ENCODE measurements at regions not wholly inside any gene's neighbourhood (a gene's known extent, or its start where the extent isn't known, plus 50 kb on each side); places are given as distances from the start of the nearest gene placed in this dataset.

DNA sequence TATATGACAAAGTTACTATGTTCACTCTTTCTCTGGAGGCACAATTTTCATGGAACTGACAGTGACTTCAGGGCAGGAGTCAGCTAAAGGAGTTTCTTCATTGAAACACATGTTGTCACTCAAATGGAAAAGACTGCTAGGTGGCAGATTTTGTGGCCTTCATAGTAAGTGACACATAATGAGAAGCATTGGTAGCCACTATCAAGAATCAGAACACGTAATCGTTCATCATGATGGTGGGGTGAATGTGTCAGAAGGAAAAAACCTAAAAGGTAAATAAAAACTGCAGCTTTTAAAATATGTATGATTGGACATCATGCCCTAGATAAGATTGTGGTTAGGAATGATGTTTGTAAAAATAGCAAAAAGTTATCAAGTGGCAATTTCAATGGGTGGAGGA, 1491.0 kb downstream of the SI start:
- no peak overlapping the region for H3K4me2 ChIP-seq (ENCODE audit: low read length)
- H3K9ac ChIP-seq (ENCODE audit: low read length), result no peak overlapping the region
- no peaks in the 10 kb centered on the region for H3K36me3 ChIP-seq (ENCODE audit: insufficient read depth, low read length)
- no peaks in the 10 kb centered on the region for H3K9me3 ChIP-seq (ENCODE audit: low read length)
- H4K20me1 ChIP-seq (ENCODE audit: insufficient read depth, low read length), result no peaks in the 10 kb centered on the region
- H3K4me1 ChIP-seq (ENCODE audit: insufficient read depth, low read length, severe bottlenecking), result no peaks in the 10 kb centered on the region
- no peaks in the 10 kb centered on the region; the same call in 1 of the 2 replicates for H3K9me2 ChIP-seq (ENCODE audit: low read depth, low read length)
- H3K79me2 ChIP-seq (ENCODE audit: insufficient read depth, low read length), result no peaks in the 10 kb centered on the region
- H3K27me3 ChIP-seq (ENCODE audit: insufficient read depth, low read length), result no peaks in the 10 kb centered on the region
- H3F3A ChIP-seq (ENCODE audit: insufficient read depth, low read length), result no peaks in the 10 kb centered on the region
- H2AFZ ChIP-seq (ENCODE audit: low read length), result no peak overlapping the region
- no peak overlapping the region for H3K4me3 ChIP-seq (ENCODE audit: low read depth, low read length, poor library complexity, severe bottlenecking)
- no peak overlapping the region for H3K27ac ChIP-seq (ENCODE audit: low read depth, low read length, poor library complexity, severe bottlenecking)
- no peak for TF ChIP-seq EZH2 (IDR thresholded peaks at IDR 0.05; ENCODE audit: borderline replicate concordance, low read length)
- TF ChIP-seq, protein P1, sequence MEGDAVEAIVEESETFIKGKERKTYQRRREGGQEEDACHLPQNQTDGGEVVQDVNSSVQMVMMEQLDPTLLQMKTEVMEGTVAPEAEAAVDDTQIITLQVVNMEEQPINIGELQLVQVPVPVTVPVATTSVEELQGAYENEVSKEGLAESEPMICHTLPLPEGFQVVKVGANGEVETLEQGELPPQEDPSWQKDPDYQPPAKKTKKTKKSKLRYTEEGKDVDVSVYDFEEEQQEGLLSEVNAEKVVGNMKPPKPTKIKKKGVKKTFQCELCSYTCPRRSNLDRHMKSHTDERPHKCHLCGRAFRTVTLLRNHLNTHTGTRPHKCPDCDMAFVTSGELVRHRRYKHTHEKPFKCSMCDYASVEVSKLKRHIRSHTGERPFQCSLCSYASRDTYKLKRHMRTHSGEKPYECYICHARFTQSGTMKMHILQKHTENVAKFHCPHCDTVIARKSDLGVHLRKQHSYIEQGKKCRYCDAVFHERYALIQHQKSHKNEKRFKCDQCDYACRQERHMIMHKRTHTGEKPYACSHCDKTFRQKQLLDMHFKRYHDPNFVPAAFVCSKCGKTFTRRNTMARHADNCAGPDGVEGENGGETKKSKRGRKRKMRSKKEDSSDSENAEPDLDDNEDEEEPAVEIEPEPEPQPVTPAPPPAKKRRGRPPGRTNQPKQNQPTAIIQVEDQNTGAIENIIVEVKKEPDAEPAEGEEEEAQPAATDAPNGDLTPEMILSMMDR (IDR thresholded peaks at IDR 0.05; ENCODE audit: low read length), result no peak

DNA sequence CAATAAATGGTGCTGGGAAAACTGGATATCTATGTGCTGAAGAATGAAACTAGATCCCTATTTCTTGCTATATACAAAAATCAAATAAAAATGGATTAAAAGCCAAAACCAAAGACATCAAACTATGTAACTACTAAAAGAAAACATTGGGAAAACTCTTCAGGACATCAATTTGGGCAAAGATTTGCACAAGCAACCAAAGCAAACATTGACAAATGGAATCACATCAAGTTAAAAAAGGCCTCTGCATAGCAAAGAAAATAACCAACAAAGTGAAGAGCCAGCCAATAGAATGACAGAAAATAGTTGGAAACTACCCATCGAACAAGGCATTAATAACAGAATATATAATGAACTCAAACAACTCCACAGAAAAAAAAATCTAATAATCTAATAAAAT, 1495.3 kb downstream of the SI start:
- no peaks in the 10 kb centered on the region for H3K9me3 ChIP-seq (ENCODE audit: low read length)
- H3K36me3 ChIP-seq (ENCODE audit: insufficient read depth, low read length), result no peaks in the 10 kb centered on the region
- H3K4me3 ChIP-seq (ENCODE audit: low read depth, low read length, poor library complexity, severe bottlenecking), result no peak overlapping the region
- no peak overlapping the region for H3K4me2 ChIP-seq (ENCODE audit: low read length)
- no peaks in the 10 kb centered on the region for H3K4me1 ChIP-seq (ENCODE audit: insufficient read depth, low read length, severe bottlenecking)
- H2AFZ ChIP-seq (ENCODE audit: low read length), result no peak overlapping the region
- H4K20me1 ChIP-seq (ENCODE audit: insufficient read depth, low read length), result no peaks in the 10 kb centered on the region
- H3K27me3 ChIP-seq (ENCODE audit: insufficient read depth, low read length), result no peaks in the 10 kb centered on the region
- H3K9me2 ChIP-seq (ENCODE audit: low read depth, low read length), result no peaks in the 10 kb centered on the region; the same call in 1 of the 2 replicates
- H3K9ac ChIP-seq (ENCODE audit: low read length), result no peak overlapping the region
- no peaks in the 10 kb centered on the region for H3F3A ChIP-seq (ENCODE audit: insufficient read depth, low read length)
- H3K79me2 ChIP-seq (ENCODE audit: insufficient read depth, low read length), result no peaks in the 10 kb centered on the region; the same call in 1 of the 2 replicates
- TF ChIP-seq, protein P1 (IDR thresholded peaks at IDR 0.05; ENCODE audit: low read length), result no peak
- H3K27ac ChIP-seq (ENCODE audit: low read depth, low read length, poor library complexity, severe bottlenecking), result no peak overlapping the region

DNA sequence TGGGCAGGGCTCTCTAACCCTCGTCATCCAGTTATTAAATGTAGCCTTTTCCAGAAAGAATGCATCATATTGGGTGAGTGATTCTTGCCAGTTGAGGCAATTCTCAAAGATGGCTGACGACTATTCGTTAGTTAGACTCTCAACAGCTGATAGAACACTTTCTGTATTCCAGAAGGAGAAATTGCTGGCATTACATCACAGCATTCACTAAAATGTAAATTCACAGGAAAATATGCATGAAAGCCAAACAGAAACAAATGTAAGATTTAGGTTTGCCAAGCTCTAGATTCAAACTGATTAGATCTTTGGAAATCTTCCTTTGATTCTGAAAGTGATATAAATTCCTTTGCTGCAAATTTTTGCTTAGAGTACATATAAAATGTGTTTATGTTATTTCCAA, 1501.0 kb downstream of the SI start:
- Histone ChIP-seq H2AFZ (ENCODE audit: low read length) (no peak overlapping the region), H3K36me3 (ENCODE audit: insufficient read depth, low read length) (no peaks in the 10 kb centered on the region), H3K9me3 (ENCODE audit: low read length) (no peaks in the 10 kb centered on the region), H3K9me2 (ENCODE audit: low read depth, low read length) (no peaks in the 10 kb centered on the region; the same call in 1 of the 2 replicates), H3K4me2 (ENCODE audit: low read length) (no peak overlapping the region), H3K27me3 (ENCODE audit: insufficient read depth, low read length) (no peaks in the 10 kb centered on the region), H3K27ac (ENCODE audit: low read depth, low read length, poor library complexity, severe bottlenecking) (no peak overlapping the region), H3K4me3 (ENCODE audit: low read depth, low read length, poor library complexity, severe bottlenecking) (no peak overlapping the region), H3K4me1 (ENCODE audit: insufficient read depth, low read length, severe bottlenecking) (no peaks in the 10 kb centered on the region), H3K9ac (ENCODE audit: low read length) (no peak overlapping the region), H4K20me1 (ENCODE audit: insufficient read depth, low read length) (no peaks in the 10 kb centered on the region), H3F3A (ENCODE audit: insufficient read depth, low read length) (no peaks in the 10 kb centered on the region), H3K79me2 (ENCODE audit: insufficient read depth, low read length) (no peaks in the 10 kb centered on the region; the same call in 1 of the 2 replicates)
- TF ChIP-seq, protein P1 (IDR thresholded peaks at IDR 0.05; ENCODE audit: low read length), result no peak
- no peak for TF ChIP-seq EZH2 (IDR thresholded peaks at IDR 0.05; ENCODE audit: borderline replicate concordance, low read length)
